Mammary epithelial cell (primary cell): ENCODE measurements at regions not wholly inside any gene's neighbourhood (a gene's known extent, or its start where the extent isn't known, plus 50 kb on each side); places are given as distances from the start of the nearest gene placed in this dataset.

Experiments used
- CTCF ChIP-seq, 2 donors: IDR thresholded peaks in 1 of 2; conservative IDR thresholded peaks in 1 of 2; 2 replicates each; pipeline ENCODE4 v1.5.1; 2011 to 2012; ENCODE audit warnings: inconsistent platforms in 2 of 2, low read length in 2 of 2, mild to moderate bottlenecking in 2 of 2, control low read depth in 1 of 2, low read depth in 1 of 2; ENCODE audit not compliant: insufficient read depth in 1 of 2; ENCODE audit errors: extremely low read depth in 1 of 2
- EZH2 ChIP-seq: IDR thresholded peaks from 2 replicates; pipeline ENCODE4 v1.6.1; 2012; ENCODE audit warnings: low read length, inconsistent platforms, borderline replicate concordance

GRCh38 chr13:37345869-37346268 is 240.4 kb upstream of the CSNK1A1L start:
- no peak for TF ChIP-seq CTCF (conservative IDR thresholded peaks at IDR 0.05 in 1 of 2, IDR thresholded peaks at IDR 0.05 in 1 of 2; ENCODE audit: extremely low read depth in 1 of 2, insufficient read depth in 1 of 2, low read depth in 1 of 2, low read length in 2 of 2)
- no peak for TF ChIP-seq EZH2
